D721Med (cell line): ENCODE measurements at regions not wholly inside any gene's neighbourhood (a gene's known extent, or its start where the extent isn't known, plus 50 kb on each side); places are given as distances from the start of the nearest gene placed in this dataset.

Experiments used
- DNase-seq: peaks from one replicate; pipeline ENCODE4 v3.0.0; 2011; ENCODE audit warnings: low spot score; ENCODE audit not compliant: insufficient read length
- FAIRE-seq: peaks from 2 replicates; lab custom pipeline; 2011; peaks lifted over from hg19 to GRCh38; lab: Jason Lieb, UNC
- CTCF ChIP-seq: IDR thresholded peaks from 2 replicates; pipeline ENCODE4 v1.5.1; 2012; ENCODE audit warnings: mild to moderate bottlenecking, control low read depth; ENCODE audit not compliant: insufficient read depth; ENCODE audit errors: missing control alignments

- FAIRE-seq (no peak), DNase-seq (no peak)
- no peak for TF ChIP-seq CTCF
These were observed 704.4 kb upstream of the CELF2 start for GRCh38 chr10:10313149-10313835.

GRCh38 chr10:10314626-10315025 lies 703.0 kb upstream of the CELF2 start:
- FAIRE-seq (no peak), DNase-seq (no peak)
- no peak for TF ChIP-seq CTCF

- TF ChIP-seq CTCF: no peak
- FAIRE-seq: no peak
- no peak for DNase-seq
These were observed 701.7 kb upstream of the CELF2 start for GRCh38 chr10:10315989-10316388.

- no peak for TF ChIP-seq CTCF
- DNase-seq (no peak), FAIRE-seq (no peak)
These were observed 700.5 kb upstream of the CELF2 start for GRCh38 chr10:10317151-10317550.

GRCh38 chr10:10318856-10319255 lies 698.8 kb upstream of the CELF2 start:
- no peak for FAIRE-seq
- TF ChIP-seq CTCF: no peak
- DNase-seq: no peak

- FAIRE-seq: no peak
- DNase-seq: no peak
- no peak for TF ChIP-seq CTCF
These were observed 696.7 kb upstream of the CELF2 start for GRCh38 chr10:10320956-10321355.

GRCh38 chr10:10326116-10326515 lies 691.6 kb upstream of the CELF2 start:
- FAIRE-seq: no peak
- no peak for TF ChIP-seq CTCF
- no peak for DNase-seq
